ENCODE measurements at regions not wholly inside any gene's neighbourhood (a gene's known extent, or its start where the extent isn't known, plus 50 kb on each side); places are given as distances from the start of the nearest gene placed in this dataset.

DNA sequence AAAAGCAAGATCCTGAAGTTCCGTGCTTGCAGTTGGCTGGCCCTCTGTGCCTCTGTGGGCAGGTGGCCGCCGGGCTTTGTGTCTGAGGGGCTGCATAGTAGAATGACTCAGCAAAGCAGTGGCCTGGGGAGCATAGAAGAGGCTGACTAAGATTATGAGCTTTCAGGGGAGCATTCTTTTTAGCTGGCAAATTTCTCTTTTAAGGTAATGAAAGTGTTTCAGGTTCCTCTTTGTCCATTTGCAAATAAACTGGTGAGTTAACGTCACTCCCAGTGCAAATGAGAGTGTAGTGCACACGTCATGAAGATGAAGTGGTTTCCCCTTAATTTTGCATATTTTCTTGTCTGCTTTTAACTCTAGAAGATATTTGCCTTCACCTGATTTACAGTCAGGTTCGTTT is 98.6 kb downstream of the BCL2L11 start:
- no peak for DNase-seq (ENCODE audit: low read depth)
- TF ChIP-seq, protein P1, sequence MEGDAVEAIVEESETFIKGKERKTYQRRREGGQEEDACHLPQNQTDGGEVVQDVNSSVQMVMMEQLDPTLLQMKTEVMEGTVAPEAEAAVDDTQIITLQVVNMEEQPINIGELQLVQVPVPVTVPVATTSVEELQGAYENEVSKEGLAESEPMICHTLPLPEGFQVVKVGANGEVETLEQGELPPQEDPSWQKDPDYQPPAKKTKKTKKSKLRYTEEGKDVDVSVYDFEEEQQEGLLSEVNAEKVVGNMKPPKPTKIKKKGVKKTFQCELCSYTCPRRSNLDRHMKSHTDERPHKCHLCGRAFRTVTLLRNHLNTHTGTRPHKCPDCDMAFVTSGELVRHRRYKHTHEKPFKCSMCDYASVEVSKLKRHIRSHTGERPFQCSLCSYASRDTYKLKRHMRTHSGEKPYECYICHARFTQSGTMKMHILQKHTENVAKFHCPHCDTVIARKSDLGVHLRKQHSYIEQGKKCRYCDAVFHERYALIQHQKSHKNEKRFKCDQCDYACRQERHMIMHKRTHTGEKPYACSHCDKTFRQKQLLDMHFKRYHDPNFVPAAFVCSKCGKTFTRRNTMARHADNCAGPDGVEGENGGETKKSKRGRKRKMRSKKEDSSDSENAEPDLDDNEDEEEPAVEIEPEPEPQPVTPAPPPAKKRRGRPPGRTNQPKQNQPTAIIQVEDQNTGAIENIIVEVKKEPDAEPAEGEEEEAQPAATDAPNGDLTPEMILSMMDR (conservative IDR thresholded peaks at IDR 0.05; ENCODE audit: control insufficient read depth, insufficient read depth, low read depth, low read length), result no peak
- H3K4me3 ChIP-seq (ENCODE audit: control insufficient read depth, low read depth, low read length), result no peak overlapping the region

DNA sequence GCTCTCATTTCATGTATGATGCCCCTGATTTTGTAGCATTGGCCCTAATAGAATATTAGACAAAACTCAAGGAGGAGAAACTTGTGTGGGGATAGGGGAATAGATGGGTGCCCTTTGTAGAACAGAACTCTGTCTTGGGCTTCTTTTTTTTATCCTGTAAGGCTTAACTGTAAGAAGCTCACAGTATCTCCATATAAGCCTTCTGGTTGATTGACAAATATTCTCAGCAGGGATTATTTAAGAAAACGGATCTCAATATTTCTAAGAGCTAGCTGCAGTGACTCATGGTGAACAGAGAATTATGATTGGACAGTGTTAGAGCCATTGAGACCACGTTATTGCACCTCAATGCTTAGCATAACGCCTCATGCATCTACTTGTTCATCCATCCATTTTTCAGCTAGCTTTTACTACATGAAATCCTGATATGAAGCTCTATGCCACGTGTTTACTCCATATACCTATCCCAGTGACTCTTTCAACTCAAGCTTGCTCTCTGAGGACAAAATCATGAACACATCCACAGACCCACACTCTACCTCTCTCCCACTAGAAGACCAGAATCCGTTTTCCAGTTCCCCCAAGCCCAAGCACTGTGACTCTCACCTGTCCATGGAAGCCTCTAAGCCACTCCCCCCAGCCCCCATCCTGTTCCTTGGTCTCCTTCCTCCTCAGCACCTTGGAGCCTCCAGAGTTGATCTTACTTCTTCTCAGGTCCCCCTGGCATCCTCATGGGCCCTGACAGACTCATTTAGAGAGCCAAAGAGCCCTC is 99.2 kb downstream of the BCL2L11 start:
- TF ChIP-seq, protein P1 (conservative IDR thresholded peaks at IDR 0.05; ENCODE audit: control insufficient read depth, insufficient read depth, low read depth, low read length), result no peak

DNA sequence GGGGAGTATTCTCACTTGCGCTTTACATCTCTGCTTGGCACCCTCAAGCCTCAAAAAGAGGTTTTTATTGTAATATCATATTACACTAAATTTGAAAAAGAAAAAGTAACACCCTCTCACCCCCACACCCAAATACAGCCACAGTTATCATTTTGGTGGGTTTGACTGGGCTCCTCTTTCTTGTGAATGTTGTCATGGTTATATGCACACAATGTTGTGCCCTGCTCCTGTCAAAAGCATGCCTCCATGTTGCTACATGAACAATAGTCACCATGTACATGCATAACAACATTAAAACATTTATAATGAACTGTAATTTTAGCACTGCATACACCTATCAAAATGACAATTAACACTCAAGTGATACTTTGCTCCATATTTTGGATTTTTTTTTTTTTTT is 100.2 kb downstream of the BCL2L11 start:
- TF ChIP-seq, protein P1 (conservative IDR thresholded peaks at IDR 0.05; ENCODE audit: control insufficient read depth, insufficient read depth, low read depth, low read length), result no peak
- H3K4me3 ChIP-seq (ENCODE audit: control insufficient read depth, low read depth, low read length), result no peak overlapping the region
- no peak for DNase-seq (ENCODE audit: low read depth)

More for the DNA sequence above, 99.2 kb downstream of the BCL2L11 start:
- DNase-seq (ENCODE audit: low read depth), result no peak
- no peak overlapping the region for H3K4me3 ChIP-seq (ENCODE audit: control insufficient read depth, low read depth, low read length)

DNA sequence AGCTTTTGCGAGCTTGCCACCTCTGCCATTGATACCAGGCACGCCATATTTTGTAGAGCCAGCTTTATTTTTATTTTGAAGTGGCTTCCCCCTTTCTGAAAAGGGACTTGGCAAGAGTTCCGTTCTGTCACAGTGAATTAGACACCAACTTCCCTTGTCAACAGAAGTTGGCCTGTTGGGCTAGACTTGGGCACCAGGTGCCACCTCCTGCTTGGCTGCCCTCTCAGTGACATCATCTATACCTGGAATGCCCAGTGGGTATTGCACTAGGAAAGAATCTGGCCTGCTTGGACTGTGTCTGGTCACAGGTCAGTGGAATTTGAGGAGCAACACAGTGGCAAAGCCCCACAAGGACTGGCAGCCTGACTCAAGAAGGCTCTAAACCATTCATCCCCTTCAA is 101.0 kb downstream of the BCL2L11 start:
- DNase-seq (ENCODE audit: low read depth), result no peak
- TF ChIP-seq, protein P1 (conservative IDR thresholded peaks at IDR 0.05; ENCODE audit: control insufficient read depth, insufficient read depth, low read depth, low read length), result no peak

DNA sequence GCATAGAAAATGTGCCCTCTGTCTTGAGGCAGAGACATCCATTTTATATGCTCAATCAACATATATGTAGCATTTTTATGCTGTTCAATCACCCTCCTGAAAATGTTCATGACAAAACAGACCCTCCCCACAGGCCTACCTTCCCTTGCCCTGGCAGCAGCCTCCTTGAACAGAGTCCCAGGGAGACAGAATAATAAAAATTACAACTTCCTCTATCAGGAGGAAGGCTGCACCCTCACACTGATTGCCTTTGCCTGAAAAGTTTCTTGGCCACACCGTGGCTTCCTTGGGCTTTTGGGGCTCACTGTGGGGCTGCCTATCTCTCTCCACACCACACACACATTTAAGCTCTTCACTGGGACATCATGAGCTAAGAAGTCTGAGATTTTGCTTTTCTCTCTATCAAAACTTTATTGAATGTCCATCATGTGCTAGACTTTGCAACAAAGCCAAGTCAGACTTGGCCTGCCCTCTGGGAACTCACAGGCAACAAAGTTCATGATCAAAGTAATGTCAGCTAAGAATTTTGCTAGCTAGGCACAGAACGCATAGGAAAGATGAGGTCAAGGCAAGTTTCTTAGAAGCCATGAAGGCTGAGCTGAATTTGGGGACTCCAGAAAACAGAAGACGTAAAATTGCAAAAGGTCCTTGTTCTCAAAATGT is 101.6 kb downstream of the BCL2L11 start:
- DNase-seq (ENCODE audit: low read depth), result no peak
- TF ChIP-seq, protein P1 (conservative IDR thresholded peaks at IDR 0.05; ENCODE audit: control insufficient read depth, insufficient read depth, low read depth, low read length), result no peak
- H3K4me3 ChIP-seq (ENCODE audit: control insufficient read depth, low read depth, low read length), result no peak overlapping the region

More for the DNA sequence above, 101.0 kb downstream of the BCL2L11 start:
- no peak overlapping the region for H3K4me3 ChIP-seq (ENCODE audit: control insufficient read depth, low read depth, low read length)

DNA sequence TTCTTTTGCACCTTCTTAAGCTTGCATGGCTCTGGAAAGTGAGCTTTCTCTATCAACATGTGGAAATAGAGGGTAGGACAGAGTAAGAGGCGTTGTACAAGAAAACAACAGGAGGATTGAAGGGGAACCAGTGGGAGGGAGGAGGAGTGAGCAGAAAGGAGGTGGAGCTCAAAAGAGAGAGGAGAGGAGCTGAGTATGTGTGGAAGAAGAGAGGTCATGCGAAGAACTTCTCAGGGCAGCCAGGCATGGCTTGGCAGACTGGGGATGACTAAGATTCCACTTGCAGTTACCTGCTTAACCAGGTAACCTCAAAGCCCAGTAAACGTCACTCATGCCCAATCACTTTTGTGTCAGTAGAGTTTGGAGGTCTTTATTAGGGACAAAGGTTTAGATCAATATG is 105.1 kb downstream of the BCL2L11 start:
- DNase-seq (ENCODE audit: low read depth), result no peak
- no peak overlapping the region for H3K4me3 ChIP-seq (ENCODE audit: control insufficient read depth, low read depth, low read length)
- TF ChIP-seq, protein P1 (conservative IDR thresholded peaks at IDR 0.05; ENCODE audit: control insufficient read depth, insufficient read depth, low read depth, low read length), result no peak

Data from fibroblast of mammary gland (primary cell).